ENCODE measurements at regions not wholly inside any gene's neighbourhood (a gene's known extent, or its start where the extent isn't known, plus 50 kb on each side); places are given as distances from the start of the nearest gene placed in this dataset.

DNA sequence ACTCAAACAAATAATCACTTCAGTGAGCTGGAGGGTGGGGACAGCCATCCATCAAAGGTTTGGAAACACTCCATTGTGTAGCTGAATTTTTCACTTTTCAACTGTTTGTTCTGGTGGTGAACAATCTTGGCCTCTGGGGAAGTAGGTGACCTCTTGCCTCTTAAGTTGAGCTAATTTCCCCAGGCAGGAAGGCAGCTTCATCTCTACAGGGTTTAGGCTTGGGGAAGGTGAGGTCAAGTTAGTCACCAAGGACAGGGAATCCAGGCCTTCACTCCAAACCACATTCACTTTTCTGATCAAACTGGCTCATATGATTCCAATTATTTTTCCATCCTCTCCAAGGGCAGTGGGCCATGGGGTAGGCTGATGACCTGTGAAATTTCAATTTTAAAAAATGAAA, 138.3 kb upstream of the HABP2 start:
- H3K36me3 ChIP-seq (ENCODE audit: control insufficient read depth, insufficient read depth, low read length) = no peaks in the 10 kb centered on the region
- no peak overlapping the region for H3K9ac ChIP-seq (ENCODE audit: insufficient read depth, low read length)
- H2AFZ ChIP-seq (ENCODE audit: low read length) = no peak overlapping the region
- no peak overlapping the region for H3K27ac ChIP-seq (ENCODE audit: insufficient read depth, low read length)
- TF ChIP-seq EZH2 (IDR thresholded peaks at IDR 0.05; ENCODE audit: low read length, missing control alignments) = no peak
- TF ChIP-seq, protein P1, sequence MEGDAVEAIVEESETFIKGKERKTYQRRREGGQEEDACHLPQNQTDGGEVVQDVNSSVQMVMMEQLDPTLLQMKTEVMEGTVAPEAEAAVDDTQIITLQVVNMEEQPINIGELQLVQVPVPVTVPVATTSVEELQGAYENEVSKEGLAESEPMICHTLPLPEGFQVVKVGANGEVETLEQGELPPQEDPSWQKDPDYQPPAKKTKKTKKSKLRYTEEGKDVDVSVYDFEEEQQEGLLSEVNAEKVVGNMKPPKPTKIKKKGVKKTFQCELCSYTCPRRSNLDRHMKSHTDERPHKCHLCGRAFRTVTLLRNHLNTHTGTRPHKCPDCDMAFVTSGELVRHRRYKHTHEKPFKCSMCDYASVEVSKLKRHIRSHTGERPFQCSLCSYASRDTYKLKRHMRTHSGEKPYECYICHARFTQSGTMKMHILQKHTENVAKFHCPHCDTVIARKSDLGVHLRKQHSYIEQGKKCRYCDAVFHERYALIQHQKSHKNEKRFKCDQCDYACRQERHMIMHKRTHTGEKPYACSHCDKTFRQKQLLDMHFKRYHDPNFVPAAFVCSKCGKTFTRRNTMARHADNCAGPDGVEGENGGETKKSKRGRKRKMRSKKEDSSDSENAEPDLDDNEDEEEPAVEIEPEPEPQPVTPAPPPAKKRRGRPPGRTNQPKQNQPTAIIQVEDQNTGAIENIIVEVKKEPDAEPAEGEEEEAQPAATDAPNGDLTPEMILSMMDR (conservative IDR thresholded peaks at IDR 0.05 in 1 of 2, IDR thresholded peaks at IDR 0.05 in 1 of 2; ENCODE audit: low read depth in 1 of 2, low read length in 2 of 2) = no peak
- H3K27me3 ChIP-seq (ENCODE audit: control insufficient read depth, insufficient read depth, low read length) = no peaks in the 10 kb centered on the region
- no peaks in the 10 kb centered on the region for H3K79me2 ChIP-seq (ENCODE audit: control insufficient read depth, insufficient read depth, low read length)
- no peak overlapping the region for H3K4me2 ChIP-seq (ENCODE audit: extremely low read depth, insufficient read depth, low read length)
- H3K4me1 ChIP-seq (ENCODE audit: control insufficient read depth, extremely low read depth, insufficient read depth, low read length) = no peaks in the 10 kb centered on the region
- no peaks in the 10 kb centered on the region for H3K9me3 ChIP-seq (ENCODE audit: control insufficient read depth, insufficient read depth, low read depth, low read length)
- H4K20me1 ChIP-seq (ENCODE audit: control insufficient read depth, extremely low read depth, insufficient read depth, low read length) = no peaks in the 10 kb centered on the region
- DNase-seq (ENCODE audit: low read depth in 2 of 2) = no peak
- H3K4me3 ChIP-seq (replicated peaks in 1 of 4; ENCODE audit: control extremely low read depth in 1 of 4, insufficient read depth in 1 of 4, low read depth in 3 of 4, low read length in 4 of 4) = no peak overlapping the region

DNA sequence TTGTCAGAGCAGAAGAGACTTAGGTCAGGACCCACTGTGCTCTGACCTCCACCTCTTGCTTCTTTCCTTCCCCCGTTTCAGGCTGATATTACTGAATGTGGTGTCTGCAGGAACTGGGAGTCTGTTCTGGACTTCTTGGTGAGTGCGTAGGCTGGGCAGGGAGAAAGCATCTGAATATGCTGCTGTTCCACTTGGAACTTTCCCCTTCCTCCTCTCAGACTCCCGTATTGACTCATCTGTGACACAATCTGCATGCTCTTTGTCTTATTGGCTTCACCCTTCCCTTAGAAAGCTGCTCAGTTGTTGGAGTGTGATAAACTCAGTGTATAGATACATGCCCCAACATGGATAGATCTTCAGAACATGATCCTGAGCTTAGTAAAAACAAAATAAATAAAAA, 137.6 kb upstream of the HABP2 start:
- DNase-seq (ENCODE audit: low read depth in 2 of 2) = no peak
- Histone ChIP-seq H3K9me3 (ENCODE audit: control insufficient read depth, insufficient read depth, low read depth, low read length) (no peaks in the 10 kb centered on the region), H3K4me2 (ENCODE audit: extremely low read depth, insufficient read depth, low read length) (no peak overlapping the region), H4K20me1 (ENCODE audit: control insufficient read depth, extremely low read depth, insufficient read depth, low read length) (no peaks in the 10 kb centered on the region), H3K9ac (ENCODE audit: insufficient read depth, low read length) (no peak overlapping the region), H3K27ac (ENCODE audit: insufficient read depth, low read length) (no peak overlapping the region), H3K4me3 (replicated peaks in 1 of 4; ENCODE audit: control extremely low read depth in 1 of 4, insufficient read depth in 1 of 4, low read depth in 3 of 4, low read length in 4 of 4) (no peak overlapping the region), H2AFZ (ENCODE audit: low read length) (no peak overlapping the region), H3K27me3 (ENCODE audit: control insufficient read depth, insufficient read depth, low read length) (no peaks in the 10 kb centered on the region), H3K4me1 (ENCODE audit: control insufficient read depth, extremely low read depth, insufficient read depth, low read length) (no peaks in the 10 kb centered on the region), H3K36me3 (ENCODE audit: control insufficient read depth, insufficient read depth, low read length) (no peaks in the 10 kb centered on the region), H3K79me2 (ENCODE audit: control insufficient read depth, insufficient read depth, low read length) (no peaks in the 10 kb centered on the region)
- TF ChIP-seq EZH2 (IDR thresholded peaks at IDR 0.05; ENCODE audit: low read length, missing control alignments) = no peak
- TF ChIP-seq, protein P1 (conservative IDR thresholded peaks at IDR 0.05 in 1 of 2, IDR thresholded peaks at IDR 0.05 in 1 of 2; ENCODE audit: low read depth in 1 of 2, low read length in 2 of 2) = no peak

DNA sequence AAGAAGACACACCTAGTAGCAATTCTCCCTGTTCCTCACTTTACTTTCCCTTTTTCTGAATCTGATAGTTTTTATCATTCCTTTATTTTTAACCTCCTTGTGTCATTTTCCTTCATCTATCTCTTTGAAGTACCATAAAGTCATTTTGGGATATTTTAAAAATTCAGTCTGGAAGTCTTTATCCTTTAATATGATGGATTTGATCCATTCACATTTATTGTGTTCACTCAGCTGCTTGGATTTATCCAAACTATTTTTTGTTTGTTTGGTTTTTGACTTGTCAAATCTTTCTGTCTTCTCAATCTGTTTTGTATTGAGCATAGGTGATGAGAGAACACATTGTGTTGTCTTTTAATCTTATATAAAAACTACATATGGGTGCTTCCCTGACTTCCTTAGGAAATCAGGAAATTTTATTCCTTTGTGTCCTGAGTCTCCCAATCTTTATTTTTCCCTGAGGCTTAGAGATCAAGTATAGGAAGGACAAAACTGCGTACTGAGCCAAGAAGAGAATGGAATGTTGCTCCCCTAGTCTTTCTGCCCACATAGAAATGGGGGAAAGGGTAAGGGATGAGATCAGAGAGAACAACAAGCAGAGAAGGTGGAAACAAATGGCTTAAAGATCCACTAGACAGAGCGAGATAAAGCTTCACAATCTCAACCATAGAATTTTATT, 132.7 kb upstream of the HABP2 start:
- Histone ChIP-seq H3K9ac (ENCODE audit: insufficient read depth, low read length) (no peak overlapping the region), H4K20me1 (ENCODE audit: control insufficient read depth, extremely low read depth, insufficient read depth, low read length) (no peaks in the 10 kb centered on the region), H3K27me3 (ENCODE audit: control insufficient read depth, insufficient read depth, low read length) (peaks cover 2% of the 10 kb centered on the region), H3K4me3 (replicated peaks in 1 of 4; ENCODE audit: control extremely low read depth in 1 of 4, insufficient read depth in 1 of 4, low read depth in 3 of 4, low read length in 4 of 4) (no peak overlapping the region), H3K27ac (ENCODE audit: insufficient read depth, low read length) (no peak overlapping the region), H3K79me2 (ENCODE audit: control insufficient read depth, insufficient read depth, low read length) (no peaks in the 10 kb centered on the region), H3K4me2 (ENCODE audit: extremely low read depth, insufficient read depth, low read length) (no peak overlapping the region), H3K4me1 (ENCODE audit: control insufficient read depth, extremely low read depth, insufficient read depth, low read length) (no peaks in the 10 kb centered on the region), H3K36me3 (ENCODE audit: control insufficient read depth, insufficient read depth, low read length) (no peaks in the 10 kb centered on the region), H3K9me3 (ENCODE audit: control insufficient read depth, insufficient read depth, low read depth, low read length) (no peaks in the 10 kb centered on the region), H2AFZ (ENCODE audit: low read length) (no peak overlapping the region)
- TF ChIP-seq EZH2 (IDR thresholded peaks at IDR 0.05; ENCODE audit: low read length, missing control alignments) = no peak
- TF ChIP-seq, protein P1 (conservative IDR thresholded peaks at IDR 0.05 in 1 of 2, IDR thresholded peaks at IDR 0.05 in 1 of 2; ENCODE audit: low read depth in 1 of 2, low read length in 2 of 2) = no peak
- no peak for DNase-seq (ENCODE audit: low read depth in 2 of 2)

Measured in fibroblast of lung (primary cell).